MCF 10A (cell line): ENCODE measurements at regions not wholly inside any gene's neighbourhood (a gene's known extent, or its start where the extent isn't known, plus 50 kb on each side); places are given as distances from the start of the nearest gene placed in this dataset.

Experiments
- BruUV-seq: library from RNA; stranded (reverse); fragments of 400-500 nt; replicated peaks from 2 replicates; lab custom pipeline; 2021; lab: Mats Ljungman, UMichigan
- CTCF ChIA-PET: fragments of 300-600 bp; sonication (Branson Sonifier 250); formaldehyde crosslinking; extraction: SDS; loops from one replicate; lab custom pipeline; 2021; ENCODE audit warnings: antibody characterized with exemption, inconsistent platforms; lab: Yijun Ruan, JAX
- POLR2A ChIA-PET: fragments of 300-600, 350-650 bp; sonication (Branson Sonifier 250); formaldehyde crosslinking; extraction: SDS; loops from one replicate; lab custom pipeline; 2020; ENCODE audit warnings: antibody characterized with exemption, inconsistent platforms; lab: Yijun Ruan, JAX
- DNase-seq: peaks from one replicate; pipeline ENCODE4 v3.0.0-alpha.2; 2018; ENCODE audit not compliant: unreplicated experiment
- H3K27ac Mint-ChIP-seq: one replicate; pipeline ENCODE4 v1.8.0; 2022; ENCODE audit warnings: mild to moderate bottlenecking, low read depth, mixed read lengths; ENCODE audit not compliant: unreplicated experiment
- H3K27me3 Mint-ChIP-seq: one replicate; pipeline ENCODE4 v1.8.0; 2022; ENCODE audit warnings: mixed read lengths; ENCODE audit not compliant: insufficient read depth, unreplicated experiment
- H3K36me3 Mint-ChIP-seq: one replicate; pipeline ENCODE4 v1.8.0; 2022; ENCODE audit warnings: mild to moderate bottlenecking, moderate library complexity, mixed read lengths; ENCODE audit not compliant: insufficient read depth, unreplicated experiment
- H3K4me1 Mint-ChIP-seq: one replicate; pipeline ENCODE4 v1.8.0; 2022; ENCODE audit warnings: mixed read lengths; ENCODE audit not compliant: insufficient read depth, unreplicated experiment
- H3K4me3 Mint-ChIP-seq: one replicate; pipeline ENCODE4 v1.8.0; 2022; ENCODE audit warnings: mild to moderate bottlenecking, moderate library complexity, mixed read lengths; ENCODE audit not compliant: unreplicated experiment
- H3K9me3 Mint-ChIP-seq: one replicate; pipeline ENCODE4 v1.8.0; 2022; ENCODE audit warnings: mixed read lengths; ENCODE audit not compliant: unreplicated experiment
- intact Hi-C: fragments of 100-400 bp; cut with micrococcal nuclease; formaldehyde crosslinking; loops from 2 replicates; pipeline ENCODE4 v1.14.1; 2022
- TF ChIP-seq, protein P1 (sequence below): fragments of 200-600 bp; IDR thresholded peaks from one replicate; pipeline ENCODE4 v1.8.0; 2022; ENCODE audit warnings: antibody characterized with exemption, mild to moderate bottlenecking; ENCODE audit not compliant: unreplicated experiment

DNA sequence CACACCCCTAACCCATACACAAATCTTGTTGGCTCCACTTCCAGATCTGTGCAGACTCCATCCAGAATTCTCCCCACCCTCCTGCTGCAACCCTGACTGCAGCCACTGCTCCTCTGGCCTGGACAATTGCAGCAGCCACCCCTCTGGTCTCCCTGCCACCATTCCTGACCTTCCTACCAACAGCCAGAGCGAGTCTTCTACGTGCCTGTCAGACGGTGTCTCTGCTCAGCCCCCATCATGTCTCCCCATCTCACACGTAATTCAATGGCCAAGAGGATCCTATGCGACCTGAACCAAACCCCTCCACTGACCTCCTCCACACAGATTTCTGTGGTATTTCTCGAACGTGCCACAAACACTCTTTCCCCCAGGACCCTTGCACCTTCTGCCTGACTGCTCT lies 103.3 kb downstream of the TPRA1 start:
- TF ChIP-seq, protein P1, sequence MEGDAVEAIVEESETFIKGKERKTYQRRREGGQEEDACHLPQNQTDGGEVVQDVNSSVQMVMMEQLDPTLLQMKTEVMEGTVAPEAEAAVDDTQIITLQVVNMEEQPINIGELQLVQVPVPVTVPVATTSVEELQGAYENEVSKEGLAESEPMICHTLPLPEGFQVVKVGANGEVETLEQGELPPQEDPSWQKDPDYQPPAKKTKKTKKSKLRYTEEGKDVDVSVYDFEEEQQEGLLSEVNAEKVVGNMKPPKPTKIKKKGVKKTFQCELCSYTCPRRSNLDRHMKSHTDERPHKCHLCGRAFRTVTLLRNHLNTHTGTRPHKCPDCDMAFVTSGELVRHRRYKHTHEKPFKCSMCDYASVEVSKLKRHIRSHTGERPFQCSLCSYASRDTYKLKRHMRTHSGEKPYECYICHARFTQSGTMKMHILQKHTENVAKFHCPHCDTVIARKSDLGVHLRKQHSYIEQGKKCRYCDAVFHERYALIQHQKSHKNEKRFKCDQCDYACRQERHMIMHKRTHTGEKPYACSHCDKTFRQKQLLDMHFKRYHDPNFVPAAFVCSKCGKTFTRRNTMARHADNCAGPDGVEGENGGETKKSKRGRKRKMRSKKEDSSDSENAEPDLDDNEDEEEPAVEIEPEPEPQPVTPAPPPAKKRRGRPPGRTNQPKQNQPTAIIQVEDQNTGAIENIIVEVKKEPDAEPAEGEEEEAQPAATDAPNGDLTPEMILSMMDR, result no peak
- intact Hi-C loops, result no loop called here
- Mint-ChIP-seq H3K9me3 (no peaks in the 10 kb centered on the region), H3K4me1 (peaks cover 10% of the 10 kb centered on the region), H3K27ac (no peak overlapping the region), H3K27me3 (no peaks in the 10 kb centered on the region), H3K4me3 (no peak overlapping the region), H3K36me3 (no peaks in the 10 kb centered on the region)
- ChIA-PET POLR2A (interaction anchor here (0.6 kb wide), 1 partner anchor 1496 kb away, joined by 3 read pairs; no protein-coding TSS in a partner anchor), CTCF (interaction anchor here (0.6 kb wide), 1 partner anchor 61 kb away, joined by 3 read pairs; no protein-coding TSS in a partner anchor)
- no peak for DNase-seq
- BruUV-seq, result no TSS peak

DNA sequence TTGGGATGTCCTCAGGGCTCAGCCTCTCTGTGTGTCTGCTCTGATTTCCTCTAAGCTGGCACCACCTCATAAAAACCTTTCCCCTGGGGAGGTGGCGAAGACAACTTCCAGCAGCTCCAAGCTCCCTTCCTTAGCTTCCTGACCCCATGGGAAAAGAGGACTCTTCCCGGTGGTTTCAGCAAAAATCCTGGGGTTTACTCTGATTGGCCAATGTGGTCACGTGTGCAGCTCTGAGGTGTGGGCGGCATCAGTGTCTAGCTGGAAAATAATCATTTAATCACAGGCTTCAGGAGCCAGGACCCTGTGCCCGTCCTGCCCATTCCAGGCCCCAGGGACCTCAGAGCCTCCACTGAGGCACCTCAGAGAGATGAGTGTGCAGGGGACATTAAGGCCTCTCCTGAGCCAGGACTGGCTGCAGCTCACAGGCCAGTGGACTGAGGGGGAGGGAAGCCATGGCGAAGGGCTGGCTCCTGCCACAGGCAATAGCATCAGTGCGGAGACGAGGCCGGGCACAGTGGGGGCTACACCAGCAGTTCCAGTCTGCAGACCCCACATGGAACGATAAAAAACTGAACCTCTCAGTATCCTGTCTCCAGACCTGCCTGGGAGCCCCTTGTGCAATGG lies 104.1 kb downstream of the TPRA1 start:
- ChIA-PET POLR2A (no interaction called here), CTCF (interaction anchor here (0.6 to 0.7 kb wide), 3 partner anchors 31 to 749 kb away, joined by 3 read pairs; no protein-coding TSS in a partner anchor)
- TF ChIP-seq, protein P1, result no peak
- peaks cover 10% of the 10 kb centered on the region for H3K4me1 Mint-ChIP-seq
- no peak overlapping the region for H3K4me3 Mint-ChIP-seq
- no peaks in the 10 kb centered on the region for H3K9me3 Mint-ChIP-seq
- no peaks in the 10 kb centered on the region for H3K36me3 Mint-ChIP-seq
- no peak for DNase-seq
- no TSS peak for BruUV-seq
- intact Hi-C loops, result no loop called here
- no peaks in the 10 kb centered on the region for H3K27me3 Mint-ChIP-seq
- H3K27ac Mint-ChIP-seq, result no peak overlapping the region

DNA sequence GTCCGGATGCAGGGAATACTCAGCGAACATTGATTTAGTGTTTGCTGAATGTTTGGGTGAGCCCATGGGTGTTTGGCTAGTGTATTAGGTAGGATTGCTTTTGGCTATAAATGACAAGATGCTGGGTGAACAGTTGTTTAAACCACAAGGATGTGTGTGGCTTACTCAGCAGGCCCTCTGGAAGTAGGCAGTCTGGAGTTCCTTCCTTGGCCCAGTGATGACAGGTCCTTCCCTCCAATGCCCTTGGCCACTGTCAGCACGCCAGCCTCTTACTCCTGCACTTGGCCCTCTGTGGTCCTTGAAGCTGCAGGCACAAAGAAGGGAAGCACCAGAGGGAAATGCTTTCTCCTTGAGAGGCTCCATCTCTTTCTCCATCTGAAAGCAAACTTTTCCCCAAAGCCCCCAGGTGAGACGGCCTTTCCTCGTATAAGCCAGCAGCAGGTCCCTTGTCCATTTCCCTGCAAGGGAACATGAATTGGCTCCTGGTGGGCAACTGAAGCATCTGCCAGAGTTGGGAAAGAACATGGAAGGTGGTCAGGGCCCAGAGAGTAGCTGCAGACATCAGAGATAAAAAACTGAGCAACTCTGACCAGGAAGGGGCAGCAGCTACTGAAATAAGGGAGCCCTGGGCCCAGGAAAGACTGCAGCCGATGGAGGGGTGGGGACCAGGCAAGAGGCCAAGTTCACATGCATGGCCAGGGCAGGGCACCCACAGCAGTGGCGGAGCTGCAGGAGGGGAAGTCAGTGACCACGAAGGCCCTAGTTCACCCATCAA lies 105.0 kb downstream of the TPRA1 start:
- intact Hi-C loops, result no loop called here
- no peak overlapping the region for H3K27ac Mint-ChIP-seq
- no peaks in the 10 kb centered on the region for H3K27me3 Mint-ChIP-seq
- no TSS peak for BruUV-seq
- POLR2A ChIA-PET, result no interaction called here
- peaks cover 10% of the 10 kb centered on the region for H3K4me1 Mint-ChIP-seq
- DNase-seq, result no peak
- no peaks in the 10 kb centered on the region for H3K36me3 Mint-ChIP-seq
- H3K4me3 Mint-ChIP-seq, result no peak overlapping the region
- TF ChIP-seq, protein P1, result no peak
- no peaks in the 10 kb centered on the region for H3K9me3 Mint-ChIP-seq
- CTCF ChIA-PET, result interaction anchor here (0.6 to 0.7 kb wide), 4 partner anchors 30 to 748 kb away, joined by 3 read pairs; no protein-coding TSS in a partner anchor

DNA sequence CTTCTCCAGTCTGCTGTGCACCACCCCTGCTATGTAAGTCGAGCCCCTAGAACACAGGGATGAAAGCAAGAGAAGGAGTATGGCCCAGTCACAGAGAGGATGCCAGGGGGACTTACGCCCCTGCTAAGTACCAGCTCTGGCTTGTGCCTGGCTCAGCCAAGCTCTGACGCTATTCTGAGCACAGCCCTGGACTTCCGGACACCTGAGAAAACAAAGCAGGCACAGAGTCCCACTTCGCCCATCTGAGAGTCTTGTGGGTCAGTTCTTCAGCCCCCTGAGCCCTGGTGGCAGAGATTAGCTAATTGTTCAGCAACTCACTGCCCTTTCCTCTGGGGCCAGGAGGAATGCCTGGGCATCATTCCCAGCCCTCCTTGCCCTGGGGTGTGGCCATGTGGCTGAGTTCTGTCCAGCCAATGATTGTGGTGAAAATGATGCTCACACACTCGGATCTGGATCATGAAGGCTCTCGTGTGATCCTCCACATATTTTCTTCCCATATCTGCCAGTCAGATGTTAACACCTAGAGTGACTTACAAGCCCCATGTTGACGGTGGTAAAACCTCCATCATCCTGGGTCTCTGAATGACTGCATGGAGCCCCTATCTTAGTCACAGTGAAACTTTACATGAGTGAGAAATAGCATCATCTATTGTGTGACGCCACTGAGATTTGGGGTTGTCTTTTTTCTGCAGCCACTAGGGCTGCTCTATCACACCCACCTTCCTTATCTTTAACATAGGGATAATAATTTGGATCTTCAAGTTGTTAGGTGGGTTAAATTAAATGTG lies 105.7 kb downstream of the TPRA1 start:
- Mint-ChIP-seq H3K9me3 (no peaks in the 10 kb centered on the region), H3K27me3 (no peaks in the 10 kb centered on the region), H3K4me3 (no peak overlapping the region), H3K36me3 (no peaks in the 10 kb centered on the region), H3K4me1 (peaks cover 10% of the 10 kb centered on the region), H3K27ac (no peak overlapping the region)
- DNase-seq, result peak; percentile 20
- ChIA-PET CTCF (interaction anchor here (1.3 kb wide), 1 partner anchor 63 kb away, joined by 6 read pairs; no protein-coding TSS in a partner anchor), POLR2A (interaction anchor here (1.0 kb wide), 1 partner anchor 18 kb away, joined by 3 read pairs; no protein-coding TSS in a partner anchor)
- no TSS peak for BruUV-seq
- TF ChIP-seq, protein P1, result no peak
- intact Hi-C loops, result no loop called here
